IMR-90 (cell line): ENCODE measurements at regions not wholly inside any gene's neighbourhood (a gene's known extent, or its start where the extent isn't known, plus 50 kb on each side); places are given as distances from the start of the nearest gene placed in this dataset.

Experiments used
- ATAC-seq: fragments of 200-7000 bp; cut with Tn5 transposase; 2 replicates; pipeline ENCODE4 v1.9.1; 2020; ENCODE audit warnings: low read depth, mild to moderate bottlenecking, moderate library complexity
- BruUV-seq: library from RNA; stranded (reverse); fragments of 400-500 nt; replicated peaks from 2 replicates; lab custom pipeline; 2021; lab: Mats Ljungman, UMichigan
- CTCF ChIA-PET: fragments of 300-600 bp; formaldehyde crosslinking; extraction: SDS; loops from one replicate; lab custom pipeline; 2021; ENCODE audit warnings: antibody characterized with exemption; lab: Yijun Ruan, JAX
- POLR2A ChIA-PET: fragments of 300-600 bp; sonication (Branson Sonifier 250); formaldehyde crosslinking; loops from one replicate; lab custom pipeline; 2022; ENCODE audit warnings: antibody characterized with exemption; ENCODE audit not compliant: unreplicated experiment; lab: Charles Lee
- DNase-seq: peaks from one replicate; pipeline ENCODE4 v3.0.0; 2013
- H2AFZ ChIP-seq: replicated peaks from 2 replicates; pipeline ENCODE3; 2013; ENCODE audit warnings: low read length, mild to moderate bottlenecking; ENCODE audit not compliant: poor library complexity
- H2AK5ac ChIP-seq: 2 replicates; pipeline ENCODE4 v1.6.1; 2013; ENCODE audit warnings: low read depth, low read length, inconsistent platforms
- H2AK9ac ChIP-seq: replicated peaks from 2 replicates; pipeline ENCODE3; 2013; ENCODE audit warnings: mild to moderate bottlenecking, low read depth, low read length, moderate library complexity; ENCODE audit not compliant: poor library complexity
- H2BK120ac ChIP-seq: 2 replicates; pipeline ENCODE4 v1.6.1; 2013; ENCODE audit warnings: low read depth, low read length, inconsistent platforms
- H2BK15ac ChIP-seq: 3 replicates; pipeline ENCODE4 v1.6.1; 2013; ENCODE audit warnings: low read depth, low read length, inconsistent platforms
- H2BK20ac ChIP-seq: 2 replicates; pipeline ENCODE4 v1.6.1; 2013; ENCODE audit warnings: low read depth, mild to moderate bottlenecking, inconsistent platforms, low read length, moderate library complexity
- H2BK5ac ChIP-seq: 2 replicates; pipeline ENCODE4 v1.6.1; 2013; ENCODE audit warnings: mild to moderate bottlenecking, low read depth, low read length, inconsistent platforms; ENCODE audit not compliant: poor library complexity, severe bottlenecking
- H3K14ac ChIP-seq: replicated peaks from 2 replicates; pipeline ENCODE4 v1.6.1; 2013; ENCODE audit warnings: low read depth, low read length, inconsistent platforms
- H3K18ac ChIP-seq: 2 replicates; pipeline ENCODE4 v1.6.1; 2013; ENCODE audit warnings: low read depth, low read length, control low read depth
- H3K23ac ChIP-seq: 2 replicates; pipeline ENCODE4 v1.6.1; 2013; ENCODE audit warnings: low read depth, low read length, inconsistent platforms
- H3K27ac ChIP-seq: 2 replicates; pipeline ENCODE4 v1.5.1; 2013; ENCODE audit warnings: mild to moderate bottlenecking, control low read depth, low read length; ENCODE audit not compliant: insufficient read depth
- H3K27me3 ChIP-seq: 2 replicates; pipeline ENCODE4 v1.6.1; 2013; ENCODE audit warnings: low read length; ENCODE audit not compliant: control insufficient read depth, insufficient read depth
- H3K36me3 ChIP-seq: 2 replicates; pipeline ENCODE4 v1.6.1; 2013; ENCODE audit warnings: low read length, mixed read lengths; ENCODE audit not compliant: control insufficient read depth, insufficient read depth
- H3K4ac ChIP-seq: 2 replicates; pipeline ENCODE4 v1.6.1; 2013; ENCODE audit warnings: low read depth, low read length, inconsistent platforms
- H3K4me1 ChIP-seq: 2 replicates; pipeline ENCODE4 v1.6.1; 2013; ENCODE audit warnings: low read length, mixed read lengths; ENCODE audit not compliant: control insufficient read depth, insufficient read depth
- H3K4me2 ChIP-seq: 2 replicates; pipeline ENCODE4 v1.6.1; 2013; ENCODE audit warnings: low read depth, mild to moderate bottlenecking, control low read depth, low read length, moderate library complexity
- H3K4me3 ChIP-seq: 2 replicates; pipeline ENCODE4 v1.5.1; 2013; ENCODE audit warnings: low read depth, mild to moderate bottlenecking, control low read depth, low read length, moderate library complexity; ENCODE audit not compliant: insufficient read depth
- H3K56ac ChIP-seq: 2 replicates; pipeline ENCODE4 v1.6.1; 2013; ENCODE audit warnings: low read length, inconsistent platforms; ENCODE audit not compliant: insufficient read depth; ENCODE audit errors: extremely low read depth
- H3K79me1 ChIP-seq, 2 experiments: 2 replicates each; pipeline ENCODE4 v1.6.1; 2013; ENCODE audit warnings: low read length in 2 of 2, inconsistent platforms in 1 of 2, low read depth in 1 of 2
- H3K9ac ChIP-seq: 2 replicates; pipeline ENCODE4 v1.6.1; 2013; ENCODE audit warnings: low read depth, low read length, control low read depth
- H3K9me1 ChIP-seq: 2 replicates; pipeline ENCODE4 v1.6.1; 2013; ENCODE audit warnings: low read length, inconsistent platforms; ENCODE audit not compliant: insufficient read depth
- H3K9me3 ChIP-seq: 2 replicates; pipeline ENCODE4 v1.6.1; 2013; ENCODE audit warnings: low read length; ENCODE audit not compliant: control insufficient read depth, insufficient read depth
- H4K20me1 ChIP-seq: 2 replicates; pipeline ENCODE4 v1.6.1; 2013; ENCODE audit warnings: low read length, inconsistent platforms; ENCODE audit not compliant: insufficient read depth
- H4K5ac ChIP-seq: 2 replicates; pipeline ENCODE4 v1.6.1; 2013; ENCODE audit warnings: mild to moderate bottlenecking, low read depth, low read length, control low read depth
- H4K8ac ChIP-seq, 2 experiments: 2 replicates each; pipeline ENCODE4 v1.6.1; 2013; ENCODE audit warnings: low read depth in 2 of 2, low read length in 2 of 2, control low read depth in 1 of 2, inconsistent platforms in 1 of 2
- H4K91ac ChIP-seq: 2 replicates; pipeline ENCODE4 v1.6.1; 2013; ENCODE audit warnings: low read depth, low read length, inconsistent platforms; ENCODE audit not compliant: insufficient read depth
- BHLHE40 ChIP-seq: fragments of 150-350 bp; IDR thresholded peaks from 2 replicates; pipeline ENCODE4 v1.6.1; 2016; ENCODE audit warnings: mild to moderate bottlenecking, low read depth, low read length
- MXI1 ChIP-seq: IDR thresholded peaks from 2 replicates; pipeline ENCODE4 v1.6.1; 2012; ENCODE audit warnings: low read depth, mild to moderate bottlenecking, low read length, moderate library complexity, borderline replicate concordance
- RAD21 ChIP-seq: IDR thresholded peaks from 2 replicates; pipeline ENCODE4 v1.6.1; 2012; ENCODE audit warnings: low read length, improper control_type of control experiment
- WGBS, 2 experiments: methylation state at CpG; one replicate each; pipeline versions ENCODE4 v1.1.5 to v1.1.7; 2013; ENCODE audit warnings: missing lambda C conversion rate in 2 of 2; ENCODE audit not compliant: insufficient read length in 1 of 2; ENCODE audit errors: extremely low coverage in 2 of 2; 5-methylcytosine and 5-hydroxymethylcytosine counted together
- dilution Hi-C: fragments of 300-500 bp; cut with HindIII; formaldehyde crosslinking; loops from one replicate; pipeline ENCODE4 v1.14.3; 2018; ENCODE audit warnings: low sequenced_read_pairs; ENCODE audit not compliant: unreplicated experiment
- in situ Hi-C: fragments of 300-500 bp; cut with MboI; formaldehyde crosslinking; loops from 3 replicates; pipeline ENCODE4 v1.14.3; 2019; ENCODE audit warnings: low sequenced_read_pairs, inconsistent platforms, mixed read lengths
- intact Hi-C: fragments of 100-400 bp; cut with micrococcal nuclease; formaldehyde crosslinking; loops from 2 replicates; pipeline ENCODE4 v1.10.0; 2022

DNA sequence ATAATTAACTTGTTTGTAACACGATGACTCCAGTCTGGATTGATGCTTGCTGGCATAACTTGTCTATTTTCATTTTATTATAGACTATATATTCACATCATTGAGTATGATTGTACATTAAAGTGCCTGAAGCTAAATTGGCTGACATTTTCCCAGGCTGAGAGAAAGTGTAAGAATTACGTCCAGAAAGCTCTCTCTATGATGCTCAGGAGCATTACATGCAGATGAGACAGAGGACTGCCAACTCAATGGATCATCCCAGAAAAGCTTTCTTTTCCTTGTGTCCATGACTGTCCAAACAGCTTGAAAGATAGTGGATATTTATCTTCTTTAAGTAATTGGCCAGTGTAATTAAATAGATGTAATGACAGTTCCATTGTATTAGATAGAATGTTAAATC lies 1372.2 kb upstream of the TMEFF2 start:
- intact Hi-C loops, result no loop called here
- Histone ChIP-seq H2BK5ac (no peak overlapping the region), H2BK20ac (no peak overlapping the region), H3K9ac (no peak overlapping the region), H3K4me1 (no peaks in the 10 kb centered on the region), H4K8ac (no peak overlapping the region), H3K36me3 (no peaks in the 10 kb centered on the region), H2BK120ac (no peak overlapping the region), H3K9me3 (peaks cover 3% of the 10 kb centered on the region), H4K91ac (no peak overlapping the region), H2AFZ (no peak overlapping the region), H3K18ac (no peak overlapping the region), H3K14ac (no peak overlapping the region), H3K4me2 (no peak overlapping the region), H4K5ac (no peak overlapping the region), H2AK9ac (no peak overlapping the region), H3K23ac (no peak overlapping the region), H3K56ac (no peak overlapping the region), H3K79me1 (no peaks in the 10 kb centered on the region), H3K4me3 (no peak overlapping the region), H3K27ac (no peak overlapping the region), H3K9me1 (no peaks in the 10 kb centered on the region), H2AK5ac (no peak overlapping the region), H3K27me3 (no peaks in the 10 kb centered on the region), H2BK15ac (no peak overlapping the region), H4K20me1 (no peaks in the 10 kb centered on the region), H3K4ac (no peak overlapping the region)
- CTCF ChIA-PET, result no interaction called here
- DNase-seq (no peak), ATAC-seq (no peak)
- in situ Hi-C loops, result no loop called here
- WGBS, 2 experiments, result no CpG with 5 or more reads among the region's 2 CpGs
- dilution Hi-C loops, result no loop called here
- POLR2A ChIA-PET, result no interaction called here
- no TSS peak for BruUV-seq
- no peak for TF ChIP-seq RAD21
- no peak for TF ChIP-seq BHLHE40
- TF ChIP-seq MXI1, result no peak
